ENCODE measurements at regions not wholly inside any gene's neighbourhood (a gene's known extent, or its start where the extent isn't known, plus 50 kb on each side); places are given as distances from the start of the nearest gene placed in this dataset.
A peak's percentile ranks its signal among the peaks of the same experiment; 100 is the strongest.
"Not testable (repeated sequence)": the region's sequence is repeated elsewhere in the genome, so short reads cannot be mapped to it uniquely, and the experiment has no call there.

GRCh38 chr1:191520345-191520744, 637.9 kb upstream of the RGS18 start:
- Histone ChIP-seq H3K9me3 (ENCODE audit: low read depth, low read length) (no peaks in the 10 kb centered on the region), H3K4me3 (no peak overlapping the region)
- no peak for DNase-seq (ENCODE audit: low read depth, low spot score)

DNA sequence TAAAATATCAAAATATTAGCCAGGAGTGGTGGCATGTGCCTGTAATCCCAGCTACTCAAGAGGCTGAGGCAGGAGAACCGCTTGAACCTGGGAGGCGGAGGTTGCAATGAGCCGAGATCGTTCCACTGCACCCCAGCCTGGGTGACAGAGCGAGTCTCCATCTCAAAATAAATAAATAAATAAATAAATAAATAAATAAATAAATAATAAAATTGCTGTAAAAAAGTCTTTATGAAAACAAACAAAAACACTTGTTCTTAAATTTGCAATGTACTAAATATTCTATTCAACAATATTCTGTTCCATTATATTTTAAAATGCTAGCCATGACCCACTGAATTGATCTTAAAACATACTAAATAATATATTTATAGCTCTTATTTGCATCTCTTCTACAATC, 632.3 kb upstream of the RGS18 start:
- not testable (repeated sequence) for H3K9me3 ChIP-seq (ENCODE audit: low read depth, low read length); H3K4me3 ChIP-seq; H3K9ac ChIP-seq (ENCODE audit: insufficient read length)

More at GRCh38 chr1:191520345-191520744, 637.9 kb upstream of the RGS18 start:
- Histone ChIP-seq H3K9ac (ENCODE audit: insufficient read length) (no peak overlapping the region), H3K36me3 (ENCODE audit: insufficient read depth, low read length) (no peaks in the 10 kb centered on the region), H3K27ac (no peak overlapping the region)
- no peak for TF ChIP-seq POLR2AphosphoS5 (IDR thresholded peaks at IDR 0.05; ENCODE audit: borderline replicate concordance, low read depth, low read length)
- no peak for TF ChIP-seq EZH2 (IDR thresholded peaks at IDR 0.05)
- no peak for TF ChIP-seq FOXP2 (optimal IDR thresholded peaks at IDR 0.05; ENCODE audit: control extremely low read depth, extremely low read length, insufficient read depth)

DNA sequence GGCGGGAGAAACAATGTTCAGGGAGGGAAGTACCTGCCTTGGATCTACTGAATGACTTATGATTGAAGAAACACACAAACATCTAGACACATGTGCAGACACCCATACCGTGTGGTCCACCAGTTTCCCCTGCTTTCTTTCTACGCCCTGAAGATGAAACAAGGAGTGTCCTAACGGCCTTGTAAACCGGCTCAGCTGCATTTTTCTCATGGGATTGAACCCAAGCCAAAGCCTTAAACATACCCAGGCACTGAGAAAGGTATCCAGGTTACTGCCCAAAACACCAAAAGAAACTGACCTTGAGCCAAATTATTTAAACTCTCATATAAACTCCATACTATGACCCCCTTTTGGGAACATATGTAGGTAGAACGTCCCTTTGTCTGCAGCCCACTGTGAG, 630.0 kb upstream of the RGS18 start:
- Histone ChIP-seq H3K27ac (no peak overlapping the region), H3K9me3 (ENCODE audit: low read depth, low read length) (no peaks in the 10 kb centered on the region), H3K4me3 (no peak overlapping the region), H3K9ac (ENCODE audit: insufficient read length) (no peak overlapping the region), H3K36me3 (ENCODE audit: insufficient read depth, low read length) (no peaks in the 10 kb centered on the region)
- TF ChIP-seq EZH2 (IDR thresholded peaks at IDR 0.05) = no peak
- TF ChIP-seq POLR2AphosphoS5 (IDR thresholded peaks at IDR 0.05; ENCODE audit: borderline replicate concordance, low read depth, low read length) = no peak
- no peak for TF ChIP-seq FOXP2 (optimal IDR thresholded peaks at IDR 0.05; ENCODE audit: control extremely low read depth, extremely low read length, insufficient read depth)
- DNase-seq (ENCODE audit: low read depth, low spot score) = no peak

More for the DNA sequence above, 632.3 kb upstream of the RGS18 start:
- not testable (repeated sequence) for H3K36me3 ChIP-seq (ENCODE audit: insufficient read depth, low read length); H3K27ac ChIP-seq; DNase-seq (ENCODE audit: low read depth, low spot score)

DNA sequence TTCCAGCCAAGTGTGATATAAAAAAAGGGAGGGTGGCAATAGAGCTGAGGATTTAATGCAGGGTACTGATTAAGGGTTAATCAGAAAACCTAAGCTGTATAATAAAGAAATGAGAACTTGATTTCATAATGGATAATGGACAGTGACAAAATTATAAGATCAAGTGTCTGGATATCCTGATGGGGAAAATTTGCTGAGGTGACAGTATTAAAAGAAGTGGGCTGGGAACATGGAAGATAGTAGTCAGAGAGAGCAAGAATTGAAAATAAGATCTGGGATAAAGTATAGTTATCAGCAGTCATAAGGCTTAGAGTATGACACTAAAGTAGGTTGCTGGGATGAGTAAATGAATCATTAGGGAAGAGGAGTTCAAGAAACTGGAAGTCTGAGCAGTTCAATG, 627.3 kb upstream of the RGS18 start:
- no peak for DNase-seq (ENCODE audit: low read depth, low spot score)
- TF ChIP-seq EZH2 (IDR thresholded peaks at IDR 0.05) (no peak), POLR2AphosphoS5 (IDR thresholded peaks at IDR 0.05; ENCODE audit: borderline replicate concordance, low read depth, low read length) (no peak), FOXP2 (optimal IDR thresholded peaks at IDR 0.05; ENCODE audit: control extremely low read depth, extremely low read length, insufficient read depth) (no peak)
- Histone ChIP-seq H3K4me3 (no peak overlapping the region), H3K27ac (no peak overlapping the region), H3K9ac (ENCODE audit: insufficient read length) (no peak overlapping the region), H3K9me3 (ENCODE audit: low read depth, low read length) (no peaks in the 10 kb centered on the region), H3K36me3 (ENCODE audit: insufficient read depth, low read length) (no peaks in the 10 kb centered on the region)

DNA sequence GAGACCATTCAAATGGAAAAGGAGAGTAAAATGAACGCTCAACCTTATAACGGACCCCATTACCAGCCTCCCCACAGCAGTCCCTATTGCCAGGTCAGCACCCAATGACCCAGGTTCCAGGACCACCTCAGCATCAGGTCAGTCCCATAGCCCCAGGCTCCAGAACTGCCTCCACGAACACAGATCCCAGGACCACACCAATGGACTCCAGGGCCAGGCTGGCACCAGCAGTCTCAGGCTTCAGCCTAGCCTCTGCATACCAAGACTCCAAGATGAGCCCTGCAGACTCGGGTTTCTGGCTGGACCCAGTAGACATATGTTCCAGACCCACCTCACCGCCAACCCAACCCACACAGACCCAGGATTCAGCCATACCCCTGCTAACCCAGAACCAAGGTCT, 625.0 kb upstream of the RGS18 start:
- no peak overlapping the region for H3K4me3 ChIP-seq
- H3K27ac ChIP-seq = no peak overlapping the region
- no peak overlapping the region for H3K9ac ChIP-seq (ENCODE audit: insufficient read length)
- H3K36me3 ChIP-seq (ENCODE audit: insufficient read depth, low read length) = no peaks in the 10 kb centered on the region
- no peak for DNase-seq (ENCODE audit: low read depth, low spot score)
- H3K9me3 ChIP-seq (ENCODE audit: low read depth, low read length) = no peaks in the 10 kb centered on the region
- no peak for TF ChIP-seq FOXP2 (optimal IDR thresholded peaks at IDR 0.05; ENCODE audit: control extremely low read depth, extremely low read length, insufficient read depth)

GRCh38 chr1:191536791-191537429, 621.4 kb upstream of the RGS18 start:
- no peaks in the 10 kb centered on the region for H3K36me3 ChIP-seq (ENCODE audit: insufficient read depth, low read length)
- no peak overlapping the region for H3K27ac ChIP-seq
- H3K9ac ChIP-seq (ENCODE audit: insufficient read length) = no peak overlapping the region
- TF ChIP-seq EZH2 (IDR thresholded peaks at IDR 0.05) (no peak), POLR2AphosphoS5 (IDR thresholded peaks at IDR 0.05; ENCODE audit: borderline replicate concordance, low read depth, low read length) (no peak), FOXP2 (optimal IDR thresholded peaks at IDR 0.05; ENCODE audit: control extremely low read depth, extremely low read length, insufficient read depth) (no peak)
- H3K4me3 ChIP-seq = no peak overlapping the region
- H3K9me3 ChIP-seq (ENCODE audit: low read depth, low read length) = no peaks in the 10 kb centered on the region
- DNase-seq (ENCODE audit: low read depth, low spot score) = no peak

DNA sequence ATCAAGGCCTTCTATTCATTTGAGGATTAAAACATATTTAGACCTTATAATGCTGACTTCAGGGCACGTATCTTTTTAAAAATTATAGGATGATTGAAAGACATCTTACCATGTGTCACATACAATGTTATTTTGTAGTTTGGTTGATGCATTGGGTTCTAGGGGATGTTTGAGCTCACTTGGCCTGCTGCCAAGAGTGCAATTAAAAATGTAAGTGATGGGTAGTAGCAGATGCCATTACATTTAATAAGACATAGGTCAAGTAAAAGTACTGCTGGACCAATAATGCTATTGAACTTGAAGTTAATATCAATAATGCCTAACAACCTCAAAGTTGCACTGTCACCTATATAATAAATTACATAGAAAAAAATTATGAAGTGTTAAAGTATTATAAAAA, 616.5 kb upstream of the RGS18 start:
- H3K9ac ChIP-seq (ENCODE audit: insufficient read length) = no peak overlapping the region
- no peak for DNase-seq (ENCODE audit: low read depth, low spot score)
- H3K4me3 ChIP-seq = no peak overlapping the region
- no peak overlapping the region for H3K27ac ChIP-seq
- no peak for TF ChIP-seq EZH2 (IDR thresholded peaks at IDR 0.05)
- no peak for TF ChIP-seq POLR2AphosphoS5 (IDR thresholded peaks at IDR 0.05; ENCODE audit: borderline replicate concordance, low read depth, low read length)
- TF ChIP-seq FOXP2 (optimal IDR thresholded peaks at IDR 0.05; ENCODE audit: control extremely low read depth, extremely low read length, insufficient read depth) = no peak
- no peaks in the 10 kb centered on the region for H3K9me3 ChIP-seq (ENCODE audit: low read depth, low read length)
- no peaks in the 10 kb centered on the region for H3K36me3 ChIP-seq (ENCODE audit: insufficient read depth, low read length)

- H3K4me3 ChIP-seq = no peak overlapping the region
- DNase-seq (ENCODE audit: low read depth, low spot score) = no peak
- no peaks in the 10 kb centered on the region for H3K36me3 ChIP-seq (ENCODE audit: insufficient read depth, low read length)
- no peak overlapping the region for H3K27ac ChIP-seq
- no peak for TF ChIP-seq EZH2 (IDR thresholded peaks at IDR 0.05)
- no peak overlapping the region for H3K9ac ChIP-seq (ENCODE audit: insufficient read length)
- H3K9me3 ChIP-seq (ENCODE audit: low read depth, low read length) = no peaks in the 10 kb centered on the region
Observed at GRCh38 chr1:191542444-191542843, 615.8 kb upstream of the RGS18 start.

DNA sequence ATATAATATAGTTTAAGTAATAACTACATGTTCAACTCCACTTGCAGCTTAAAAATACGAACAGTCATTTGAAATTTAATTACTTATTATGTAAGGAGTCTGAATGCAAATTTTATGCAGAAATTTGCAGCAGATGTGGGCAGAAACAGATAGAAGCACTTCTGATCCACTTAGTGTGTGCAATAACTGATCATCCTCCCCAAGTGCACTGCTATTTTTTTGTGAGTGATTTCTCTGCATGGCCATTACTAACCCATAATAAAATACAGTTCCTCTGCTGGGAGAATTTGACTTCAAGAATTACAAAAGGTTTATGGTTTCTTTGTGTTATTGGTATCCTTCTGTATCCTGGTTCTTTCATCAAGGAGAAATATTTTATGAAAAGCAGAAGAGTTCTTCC, 611.5 kb upstream of the RGS18 start:
- peak; percentile 14 for DNase-seq (ENCODE audit: low read depth, low spot score)
- Histone ChIP-seq H3K4me3 (peak overlapping the region; percentile 45; the same call in 1 of the 2 replicates), H3K36me3 (ENCODE audit: insufficient read depth, low read length) (no peaks in the 10 kb centered on the region), H3K27ac (peak overlapping the region; percentile 88), H3K9me3 (ENCODE audit: low read depth, low read length) (no peaks in the 10 kb centered on the region), H3K9ac (ENCODE audit: insufficient read length) (no peak overlapping the region)
- TF ChIP-seq FOXP2 (optimal IDR thresholded peaks at IDR 0.05; ENCODE audit: control extremely low read depth, extremely low read length, insufficient read depth) (no peak), EZH2 (IDR thresholded peaks at IDR 0.05) (no peak), POLR2AphosphoS5 (IDR thresholded peaks at IDR 0.05; ENCODE audit: borderline replicate concordance, low read depth, low read length) (no peak; the same call in 1 of the 2 replicates)
